Natural killer cell (primary cell): ENCODE measurements at regions not wholly inside any gene's neighbourhood (a gene's known extent, or its start where the extent isn't known, plus 50 kb on each side); places are given as distances from the start of the nearest gene placed in this dataset.
A peak's percentile ranks its signal among the peaks of the same experiment; 100 is the strongest.

Experiments
- ATAC-seq, 3 donors: fragments of 150-1000 bp in 2 of 3; fragments of 200-7000 bp in 1 of 3; cut with Tn5 transposase; 1 replicate in 1 of 3; 2 replicates in 2 of 3; pipeline ENCODE4 v1.10.0; 2021; ENCODE audit warnings: mild to moderate bottlenecking in 2 of 3, moderate library complexity in 2 of 3
- DNase-seq, 2 donors: peaks; one replicate each; pipeline versions ENCODE4 v3.0.0 to v3.0.0-alpha.2; 2013 to 2021; ENCODE audit warnings: mixed read lengths in 1 of 2
- H3K27ac ChIP-seq: one replicate; pipeline ENCODE4 v1.5.1; 2013; ENCODE audit warnings: mild to moderate bottlenecking, low read length
- H3K27me3 ChIP-seq: one replicate; pipeline ENCODE4 v1.6.1; 2013; ENCODE audit warnings: low read length; ENCODE audit not compliant: control insufficient read depth, insufficient read depth
- H3K36me3 ChIP-seq: one replicate; pipeline ENCODE4 v1.6.1; 2013; ENCODE audit warnings: low read length; ENCODE audit not compliant: control insufficient read depth, insufficient read depth
- H3K4me1 ChIP-seq: one replicate; pipeline ENCODE4 v1.6.1; 2013; ENCODE audit warnings: low read length; ENCODE audit not compliant: control insufficient read depth, insufficient read depth
- H3K4me3 ChIP-seq: one replicate; pipeline ENCODE4 v1.5.1; 2013; ENCODE audit warnings: low read length
- H3K9me3 ChIP-seq: one replicate; pipeline ENCODE4 v1.6.1; 2013; ENCODE audit warnings: low read length; ENCODE audit not compliant: control insufficient read depth, insufficient read depth
- H3K27ac Mint-ChIP-seq, 2 donors: one replicate each; pipeline ENCODE4 v1.8.0; 2022; ENCODE audit warnings: mild to moderate bottlenecking in 2 of 2, mixed read lengths in 2 of 2, moderate library complexity in 1 of 2
- H3K27me3 Mint-ChIP-seq, 2 donors: one replicate each; pipeline ENCODE4 v1.8.0; 2022; ENCODE audit warnings: low read depth in 2 of 2, mixed read lengths in 2 of 2
- H3K36me3 Mint-ChIP-seq: one replicate; pipeline ENCODE4 v1.8.0; 2022; ENCODE audit warnings: mixed read lengths
- H3K4me1 Mint-ChIP-seq, 2 donors: one replicate each; pipeline ENCODE4 v1.8.0; 2022; ENCODE audit warnings: mixed read lengths in 2 of 2
- H3K4me3 Mint-ChIP-seq: one replicate; pipeline ENCODE4 v1.8.0; 2022; ENCODE audit warnings: mild to moderate bottlenecking, moderate library complexity, mixed read lengths
- H3K9me3 Mint-ChIP-seq, 2 donors: one replicate each; pipeline ENCODE4 v1.8.0; 2022; ENCODE audit warnings: mixed read lengths in 2 of 2
- CTCF ChIP-seq: fragments of 200-600 bp; IDR thresholded peaks from one replicate; pipeline ENCODE4 v1.8.0; 2022; ENCODE audit warnings: antibody characterized with exemption
- WGBS: methylation state at CpG from one replicate; pipeline ENCODE4 v1.1.7; 2013; ENCODE audit warnings: missing lambda C conversion rate; ENCODE audit not compliant: insufficient coverage; 5-methylcytosine and 5-hydroxymethylcytosine counted together
- intact Hi-C: fragments of 100-400 bp; cut with micrococcal nuclease; formaldehyde crosslinking; loops from one replicate; pipeline ENCODE4 v1.14.2; 2022

- ATAC-seq (no peak), DNase-seq (no peak)
- H3K27ac Mint-ChIP-seq, result no peak overlapping the region
- H3K4me3 Mint-ChIP-seq, result no peak overlapping the region
- TF ChIP-seq CTCF, result no peak
- H3K27me3 ChIP-seq, result no peaks in the 10 kb centered on the region
- H3K27me3 Mint-ChIP-seq, result no peaks in the 10 kb centered on the region
- no peaks in the 10 kb centered on the region for H3K9me3 Mint-ChIP-seq
- H3K36me3 Mint-ChIP-seq, result no peaks in the 10 kb centered on the region
- peaks cover 37 to 58% of the 10 kb centered on the region in 2 donors for H3K4me1 Mint-ChIP-seq
- H3K27ac ChIP-seq, result no peak overlapping the region
- H3K9me3 ChIP-seq, result no peaks in the 10 kb centered on the region
- peaks cover 3% of the 10 kb centered on the region for H3K36me3 ChIP-seq
- peaks cover 5% of the 10 kb centered on the region for H3K4me1 ChIP-seq
- 92% methylated on average over 8 of the region's 8 CpGs for WGBS
- intact Hi-C loops, result no loop called here
- no peak overlapping the region for H3K4me3 ChIP-seq
These were observed 110.3 kb downstream of the CDH26 start for GRCh38 chr20:60068509-60068908.

GRCh38 chr20:60069656-60070055 is 111.4 kb downstream of the CDH26 start:
- TF ChIP-seq CTCF, result no peak
- Mint-ChIP-seq H3K27ac (peak overlapping the region; percentile 13 to 18), H3K9me3 (no peaks in the 10 kb centered on the region), H3K4me1 (peaks cover 31 to 52% of the 10 kb centered on the region in 2 donors), H3K4me3 (no peak overlapping the region), H3K27me3 (no peaks in the 10 kb centered on the region), H3K36me3 (no peaks in the 10 kb centered on the region)
- intact Hi-C loops, result no loop called here
- Histone ChIP-seq H3K36me3 (peaks cover 3% of the 10 kb centered on the region), H3K4me1 (no peaks in the 10 kb centered on the region), H3K4me3 (no peak overlapping the region), H3K27me3 (no peaks in the 10 kb centered on the region), H3K27ac (no peak overlapping the region), H3K9me3 (no peaks in the 10 kb centered on the region)
- no peak for DNase-seq
- ATAC-seq, result no peak
- WGBS, result 91% methylated on average over 8 of the region's 8 CpGs

DNA sequence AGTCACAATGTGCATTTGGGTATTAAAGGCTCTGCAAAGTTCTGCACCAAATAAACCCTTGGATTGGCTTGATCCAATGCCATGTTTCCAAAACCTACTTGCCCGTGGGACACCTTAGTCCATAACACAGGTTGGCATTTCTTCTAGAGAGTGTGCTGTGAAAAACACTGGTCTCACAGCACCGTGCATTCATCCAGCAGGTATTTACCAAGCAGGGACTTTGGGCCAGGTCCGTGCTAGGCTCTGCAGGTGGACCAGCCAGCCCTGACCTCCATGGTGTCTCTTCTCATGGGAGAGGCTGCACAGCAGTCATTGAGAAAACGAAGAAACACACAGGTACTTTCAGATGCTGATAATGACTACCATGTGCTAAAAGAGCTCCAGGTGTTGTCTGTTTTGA is 112.6 kb downstream of the CDH26 start:
- no peaks in the 10 kb centered on the region for H3K4me1 ChIP-seq
- H3K27ac ChIP-seq, result no peak overlapping the region
- no peak for TF ChIP-seq CTCF
- intact Hi-C loops, result no loop called here
- H3K4me3 ChIP-seq, result no peak overlapping the region
- DNase-seq (no peak), ATAC-seq (no peak)
- H3K9me3 ChIP-seq, result no peaks in the 10 kb centered on the region
- no peaks in the 10 kb centered on the region for H3K27me3 ChIP-seq
- Mint-ChIP-seq H3K9me3 (no peaks in the 10 kb centered on the region), H3K27ac (no peak overlapping the region), H3K27me3 (no peaks in the 10 kb centered on the region), H3K36me3 (no peaks in the 10 kb centered on the region), H3K4me1 (peaks cover 37 to 53% of the 10 kb centered on the region in 2 donors), H3K4me3 (no peak overlapping the region)
- WGBS, result 85% methylated on average over 4 of the region's 4 CpGs
- H3K36me3 ChIP-seq, result peaks cover 3% of the 10 kb centered on the region

DNA sequence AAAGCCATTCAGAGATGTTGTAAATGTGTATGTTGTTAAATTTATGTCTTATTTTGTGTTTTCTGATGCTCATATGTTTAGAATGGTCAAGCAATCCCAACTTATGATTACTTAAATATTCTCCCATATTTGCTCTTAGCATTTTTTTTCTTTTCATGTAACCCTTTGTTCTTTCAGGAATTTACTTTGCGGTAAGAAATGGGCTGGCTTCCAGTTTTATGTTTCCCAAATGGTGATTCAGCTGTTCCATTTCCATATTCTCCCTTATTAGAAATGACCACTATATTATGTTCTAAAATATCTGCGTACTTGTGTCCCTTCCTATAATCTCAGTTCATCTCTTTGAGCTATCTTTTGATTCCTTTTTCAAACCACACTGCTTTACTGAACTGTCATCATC is 113.7 kb downstream of the CDH26 start:
- no peak for TF ChIP-seq CTCF
- Mint-ChIP-seq H3K4me3 (no peak overlapping the region), H3K4me1 (peaks cover 31 to 52% of the 10 kb centered on the region in 2 donors), H3K27ac (no peak overlapping the region), H3K36me3 (no peaks in the 10 kb centered on the region), H3K27me3 (no peaks in the 10 kb centered on the region), H3K9me3 (no peaks in the 10 kb centered on the region)
- no peaks in the 10 kb centered on the region for H3K4me1 ChIP-seq
- 94% methylated on average over 2 of the region's 2 CpGs for whole genome bisulfite sequencing
- ATAC-seq (no peak), DNase-seq (no peak)
- no peaks in the 10 kb centered on the region for H3K9me3 ChIP-seq
- no peak overlapping the region for H3K4me3 ChIP-seq
- H3K27me3 ChIP-seq, result no peaks in the 10 kb centered on the region
- intact Hi-C loops, result no loop called here
- peaks cover 3% of the 10 kb centered on the region for H3K36me3 ChIP-seq
- H3K27ac ChIP-seq, result no peak overlapping the region
